Keratinocyte (primary cell): ENCODE measurements at regions not wholly inside any gene's neighbourhood (a gene's known extent, or its start where the extent isn't known, plus 50 kb on each side); places are given as distances from the start of the nearest gene placed in this dataset.

Experiments
- DNase-seq: peaks from one replicate; pipeline ENCODE4 v3.0.0-alpha.2; 2011; ENCODE audit warnings: low read depth, missing footprints, low spot score
- FAIRE-seq: peaks from 2 replicates; lab custom pipeline; 2011; peaks lifted over from hg19 to GRCh38; lab: Jason Lieb, UNC
- H2AFZ ChIP-seq: 2 replicates; pipeline ENCODE4 v1.6.0; 2012; ENCODE audit warnings: low read length, control low read depth, inconsistent platforms; ENCODE audit not compliant: control insufficient read depth
- H3K27ac ChIP-seq: 2 replicates; pipeline ENCODE4 v1.5.1; 2011; ENCODE audit warnings: low read length; ENCODE audit not compliant: control insufficient read depth, insufficient read depth
- H3K27me3 ChIP-seq: 3 replicates; pipeline ENCODE4 v1.6.0; 2011; ENCODE audit warnings: low read length; ENCODE audit not compliant: control insufficient read depth, insufficient read depth; ENCODE audit errors: extremely low read depth
- H3K36me3 ChIP-seq, 2 experiments: 2 replicates in 1 of 2; 3 replicates in 1 of 2; pipeline ENCODE4 v1.5.1; 2011; ENCODE audit warnings: low read length in 2 of 2, mild to moderate bottlenecking in 1 of 2; ENCODE audit not compliant: control insufficient read depth in 2 of 2, insufficient read depth in 2 of 2; ENCODE audit errors: extremely low read depth in 1 of 2
- H3K4me1 ChIP-seq: 3 replicates; pipeline ENCODE4 v1.5.1; 2011; ENCODE audit warnings: low read length; ENCODE audit not compliant: control insufficient read depth, insufficient read depth; ENCODE audit errors: extremely low read depth
- H3K4me2 ChIP-seq: 3 replicates; pipeline ENCODE4 v1.6.0; 2011; ENCODE audit warnings: low read depth, low read length; ENCODE audit not compliant: control insufficient read depth, insufficient read depth; ENCODE audit errors: extremely low read depth
- H3K4me3 ChIP-seq, 3 experiments: fragments of 200-600 bp in 1 of 3; sonication (generic) in 1 of 3; 2 replicates in 2 of 3; 3 replicates in 1 of 3; pipeline ENCODE4 v1.5.1; 2011 to 2016; ENCODE audit warnings: low read length in 3 of 3, mild to moderate bottlenecking in 3 of 3, control low read depth in 2 of 3, inconsistent platforms in 1 of 3, low read depth in 1 of 3, mixed read lengths in 1 of 3, mixed run types in 1 of 3, moderate library complexity in 1 of 3; ENCODE audit not compliant: control insufficient read depth in 2 of 3, insufficient read depth in 2 of 3; ENCODE audit errors: extremely low read depth in 1 of 3
- H3K79me2 ChIP-seq: 2 replicates; pipeline ENCODE4 v1.6.0; 2012; ENCODE audit warnings: low read length; ENCODE audit not compliant: control insufficient read depth, insufficient read depth
- H3K9ac ChIP-seq: 3 replicates; pipeline ENCODE4 v1.6.0; 2011; ENCODE audit warnings: low read length; ENCODE audit not compliant: control insufficient read depth, insufficient read depth; ENCODE audit errors: extremely low read depth
- H3K9me1 ChIP-seq: 3 replicates; pipeline ENCODE4 v1.6.0; 2011; ENCODE audit warnings: low read length; ENCODE audit not compliant: control insufficient read depth, insufficient read depth; ENCODE audit errors: extremely low read depth
- H3K9me3 ChIP-seq: 2 replicates; pipeline ENCODE4 v1.5.1; 2012; ENCODE audit warnings: low read depth, low read length; ENCODE audit not compliant: control insufficient read depth
- H4K20me1 ChIP-seq: 3 replicates; pipeline ENCODE4 v1.6.0; 2011; ENCODE audit warnings: low read length; ENCODE audit not compliant: control insufficient read depth, insufficient read depth; ENCODE audit errors: extremely low read depth
- CTCF ChIP-seq, 3 experiments: IDR thresholded peaks in 1 of 3; conservative IDR thresholded peaks in 1 of 3; optimal IDR thresholded peaks in 1 of 3; 2 replicates in 2 of 3; 3 replicates in 1 of 3; pipeline versions ENCODE3 to v1.5.1; 2011; ENCODE audit warnings: low read length in 3 of 3, mild to moderate bottlenecking in 3 of 3, moderate library complexity in 2 of 3, control low read depth in 1 of 3, inconsistent platforms in 1 of 3; ENCODE audit not compliant: insufficient read depth in 2 of 3; ENCODE audit errors: extremely low read depth in 1 of 3
- EZH2 ChIP-seq: IDR thresholded peaks from one replicate; pipeline ENCODE4 v1.6.1; 2012; ENCODE audit warnings: inconsistent platforms, mild to moderate bottlenecking, low read length, moderate library complexity
- dilution Hi-C: fragments of 300-500 bp; cut with MboI; formaldehyde crosslinking; loops from one replicate; pipeline ENCODE4 v1.7.0; 2020; ENCODE audit warnings: low sequenced_read_pairs; ENCODE audit not compliant: extremely low pct_ligation_motif_present

- DNase-seq (no peak), FAIRE-seq (no peak)
- no peak overlapping the region for H3K27ac ChIP-seq
- H3K27me3 ChIP-seq, result no peaks in the 10 kb centered on the region
- no peaks in the 10 kb centered on the region for H3K9me3 ChIP-seq
- H3K4me2 ChIP-seq, result no peak overlapping the region
- no peaks in the 10 kb centered on the region for H3K79me2 ChIP-seq
- no peaks in the 10 kb centered on the region for H3K36me3 ChIP-seq
- dilution Hi-C loops, result no loop called here
- H3K4me3 ChIP-seq, result no peak overlapping the region
- H2AFZ ChIP-seq, result no peak overlapping the region
- peaks cover 25% of the 10 kb centered on the region for H3K4me1 ChIP-seq
- no peak overlapping the region for H3K9ac ChIP-seq
- no peak for TF ChIP-seq CTCF (optimal IDR thresholded peaks at IDR 0.05 in 1 of 3, IDR thresholded peaks at IDR 0.05 in 1 of 3, conservative IDR thresholded peaks at IDR 0.05 in 1 of 3; ENCODE audit: extremely low read depth in 1 of 3, insufficient read depth in 2 of 3, low read length in 3 of 3)
- TF ChIP-seq EZH2, result no peak
- H4K20me1 ChIP-seq, result no peaks in the 10 kb centered on the region
- no peaks in the 10 kb centered on the region for H3K9me1 ChIP-seq
These were observed 96.1 kb downstream of the DRD1 start for GRCh38 chr5:175347931-175348330.

GRCh38 chr5:175347027-175347426, 97.0 kb downstream of the DRD1 start:
- FAIRE-seq (peak; percentile 39), DNase-seq (peak; percentile 4)
- Histone ChIP-seq H3K79me2 (no peaks in the 10 kb centered on the region), H4K20me1 (no peaks in the 10 kb centered on the region), H3K9ac (no peak overlapping the region), H3K27ac (no peak overlapping the region), H3K36me3 (no peaks in the 10 kb centered on the region), H3K9me3 (no peaks in the 10 kb centered on the region), H3K27me3 (no peaks in the 10 kb centered on the region), H3K4me3 (no peak overlapping the region), H3K4me2 (peak overlapping the region; percentile 39), H3K9me1 (no peaks in the 10 kb centered on the region), H2AFZ (no peak overlapping the region), H3K4me1 (peaks cover 27% of the 10 kb centered on the region)
- dilution Hi-C loops, result no loop called here
- TF ChIP-seq EZH2, result no peak
- no peak for TF ChIP-seq CTCF (optimal IDR thresholded peaks at IDR 0.05 in 1 of 3, IDR thresholded peaks at IDR 0.05 in 1 of 3, conservative IDR thresholded peaks at IDR 0.05 in 1 of 3; ENCODE audit: extremely low read depth in 1 of 3, insufficient read depth in 2 of 3, low read length in 3 of 3)
